Aorta (tissue), 5 donors: ENCODE measurements at regions not wholly inside any gene's neighbourhood (a gene's known extent, or its start where the extent isn't known, plus 50 kb on each side); places are given as distances from the start of the nearest gene placed in this dataset.

Experiments used
- ATAC-seq: fragments of 200-7000 bp; cut with Tn5 transposase; one replicate; pipeline ENCODE4 v1.9.1; 2022; ENCODE audit warnings: moderate library complexity; ENCODE audit not compliant: low FRiP score
- DNase-seq, 2 donors: peaks; one replicate each; pipeline ENCODE4 v3.0.0-alpha.2; 2020
- H3K27ac ChIP-seq, 2 donors: one replicate each; pipeline ENCODE4 v1.5.1; 2013; ENCODE audit warnings: low read length in 2 of 2, mild to moderate bottlenecking in 2 of 2, moderate library complexity in 2 of 2, control low read depth in 1 of 2, inconsistent platforms in 1 of 2, low read depth in 1 of 2
- H3K27me3 ChIP-seq, 2 donors: one replicate each; pipeline ENCODE4 v1.6.1; 2013; ENCODE audit warnings: control low read depth in 1 of 2, low read length in 1 of 2, mild to moderate bottlenecking in 1 of 2, moderate library complexity in 1 of 2; ENCODE audit not compliant: insufficient read depth in 2 of 2, control insufficient read depth in 1 of 2
- H3K36me3 ChIP-seq, 2 donors: one replicate each; pipeline ENCODE4 v1.6.1; 2013; ENCODE audit warnings: control low read depth in 1 of 2, low read length in 1 of 2, mild to moderate bottlenecking in 1 of 2; ENCODE audit not compliant: insufficient read depth in 2 of 2, control insufficient read depth in 1 of 2
- H3K4me1 ChIP-seq, 2 donors: one replicate each; pipeline ENCODE4 v1.6.1; 2013; ENCODE audit warnings: low read length in 2 of 2, control low read depth in 1 of 2, mild to moderate bottlenecking in 1 of 2, moderate library complexity in 1 of 2; ENCODE audit not compliant: insufficient read depth in 2 of 2, control insufficient read depth in 1 of 2
- H3K4me3 ChIP-seq, 2 donors: one replicate each; pipeline ENCODE4 v1.5.1; 2013; ENCODE audit warnings: low read length in 2 of 2, control low read depth in 1 of 2, mild to moderate bottlenecking in 1 of 2
- H3K9me3 ChIP-seq: one replicate; pipeline ENCODE4 v1.6.1; 2013; ENCODE audit warnings: mild to moderate bottlenecking, low read length; ENCODE audit not compliant: control insufficient read depth
- WGBS, 2 donors: extraction: QIAGEN DNeasy Blood & Tissue Kit; methylation state at CpG; one replicate each; pipeline ENCODE4 v1.1.7; 2013; 5-methylcytosine and 5-hydroxymethylcytosine counted together
- intact Hi-C, 2 donors: fragments of 100-400 bp; cut with DNase I; formaldehyde crosslinking; loops; one replicate each; pipeline versions ENCODE4 v1.14.2 to v1.15.0; 2022
- donor health status: healthy with polysubstance abuse.
- donor health status: Bipolar disorder and iron deficiency.
- donor health status: DM: no; HTN: no; CAD: no.
- donor health status: DM: no; HTN: no; CAD: no.
- donor health status: DM: yes; HTN: yes; CAD: no.

GRCh38 chr3:16790432-16791400 lies 94.0 kb upstream of the PLCL2 start:
- ATAC-seq (no peak), DNase-seq (no peak)
- no peak overlapping the region for H3K4me3 ChIP-seq
- H3K4me1 ChIP-seq: no peaks in the 10 kb centered on the region
- intact Hi-C loops: no loop called here
- WGBS, 2 donors: 81 to 89% methylated on average over 7 of the region's 7 CpGs
- no peak overlapping the region for H3K27ac ChIP-seq
- no peaks in the 10 kb centered on the region for H3K27me3 ChIP-seq
- H3K9me3 ChIP-seq: no peaks in the 10 kb centered on the region
- H3K36me3 ChIP-seq: no peaks in the 10 kb centered on the region

- intact Hi-C loops: no loop called here
- DNase-seq (no peak), ATAC-seq (no peak)
- WGBS, 2 donors: 41 to 50% methylated on average over 5 of the region's 5 CpGs
- Histone ChIP-seq H3K4me1 (no peaks in the 10 kb centered on the region), H3K27me3 (no peaks in the 10 kb centered on the region), H3K9me3 (peaks cover 2% of the 10 kb centered on the region), H3K36me3 (no peaks in the 10 kb centered on the region), H3K27ac (no peak overlapping the region), H3K4me3 (no peak overlapping the region)
Measured at GRCh38 chr3:16793321-16793720, 91.4 kb upstream of the PLCL2 start.

- ATAC-seq (no peak), DNase-seq (no peak)
- H3K27ac ChIP-seq: no peak overlapping the region
- H3K9me3 ChIP-seq: peaks cover 2% of the 10 kb centered on the region
- H3K27me3 ChIP-seq: no peaks in the 10 kb centered on the region
- intact Hi-C loops: no loop called here
- H3K36me3 ChIP-seq: no peaks in the 10 kb centered on the region
- H3K4me1 ChIP-seq: no peaks in the 10 kb centered on the region
- no peak overlapping the region for H3K4me3 ChIP-seq
Measured at GRCh38 chr3:16794257-16794656, 90.5 kb upstream of the PLCL2 start.

GRCh38 chr3:16795581-16795980 lies 89.2 kb upstream of the PLCL2 start:
- H3K4me1 ChIP-seq: no peaks in the 10 kb centered on the region
- H3K9me3 ChIP-seq: peaks cover 5% of the 10 kb centered on the region
- no peak overlapping the region for H3K4me3 ChIP-seq
- H3K27me3 ChIP-seq: no peaks in the 10 kb centered on the region
- intact Hi-C loops: no loop called here
- DNase-seq (no peak), ATAC-seq (no peak)
- H3K27ac ChIP-seq: no peak overlapping the region
- H3K36me3 ChIP-seq: no peaks in the 10 kb centered on the region
- WGBS, 2 donors: 57 to 61% methylated on average over 2 of the region's 2 CpGs

- Histone ChIP-seq H3K4me3 (no peak overlapping the region), H3K27ac (no peak overlapping the region), H3K9me3 (peaks cover 5% of the 10 kb centered on the region), H3K36me3 (no peaks in the 10 kb centered on the region), H3K27me3 (no peaks in the 10 kb centered on the region), H3K4me1 (no peaks in the 10 kb centered on the region)
- no peak for DNase-seq
- ATAC-seq: no peak
- intact Hi-C loops: no loop called here
- 80 to 86% methylated on average over 1 of the region's 1 CpG for WGBS, 2 donors
Measured at GRCh38 chr3:16797831-16798230, 86.9 kb upstream of the PLCL2 start.

GRCh38 chr3:16798738-16799137 lies 86.0 kb upstream of the PLCL2 start:
- Histone ChIP-seq H3K9me3 (peaks cover 5% of the 10 kb centered on the region), H3K36me3 (no peaks in the 10 kb centered on the region), H3K4me3 (no peak overlapping the region), H3K27ac (no peak overlapping the region), H3K27me3 (no peaks in the 10 kb centered on the region), H3K4me1 (no peaks in the 10 kb centered on the region)
- no peak for ATAC-seq
- DNase-seq: no peak
- 81 to 82% methylated on average over 4 of the region's 4 CpGs for WGBS, 2 donors
- intact Hi-C loops: no loop called here

GRCh38 chr3:16800361-16800760 lies 84.4 kb upstream of the PLCL2 start:
- DNase-seq: no peak
- Histone ChIP-seq H3K4me3 (no peak overlapping the region), H3K27me3 (no peaks in the 10 kb centered on the region), H3K27ac (no peak overlapping the region), H3K9me3 (peaks cover 5% of the 10 kb centered on the region), H3K4me1 (no peaks in the 10 kb centered on the region), H3K36me3 (no peaks in the 10 kb centered on the region)
- intact Hi-C loops: no loop called here
- WGBS, 2 donors: 54 to 64% methylated on average over 3 of the region's 3 CpGs
- ATAC-seq: no peak

GRCh38 chr3:16801223-16801622 lies 83.5 kb upstream of the PLCL2 start:
- H3K4me1 ChIP-seq: no peaks in the 10 kb centered on the region
- peaks cover 5% of the 10 kb centered on the region for H3K9me3 ChIP-seq
- DNase-seq (no peak), ATAC-seq (no peak)
- no peaks in the 10 kb centered on the region for H3K27me3 ChIP-seq
- H3K36me3 ChIP-seq: no peaks in the 10 kb centered on the region
- intact Hi-C loops: no loop called here
- H3K4me3 ChIP-seq: no peak overlapping the region
- 8 to 14% methylated on average over 1 of the region's 1 CpG for WGBS, 2 donors
- H3K27ac ChIP-seq: no peak overlapping the region

GRCh38 chr3:16801698-16802097 lies 83.1 kb upstream of the PLCL2 start:
- Histone ChIP-seq H3K4me3 (no peak overlapping the region), H3K4me1 (no peaks in the 10 kb centered on the region), H3K27ac (no peak overlapping the region), H3K36me3 (no peaks in the 10 kb centered on the region), H3K27me3 (no peaks in the 10 kb centered on the region), H3K9me3 (peaks cover 5% of the 10 kb centered on the region)
- 65 to 68% methylated on average over 5 of the region's 5 CpGs for WGBS, 2 donors
- intact Hi-C loops: no loop called here
- ATAC-seq (no peak), DNase-seq (no peak)
